Prostate gland (tissue), 2 donors: ENCODE measurements at regions not wholly inside any gene's neighbourhood (a gene's known extent, or its start where the extent isn't known, plus 50 kb on each side); places are given as distances from the start of the nearest gene placed in this dataset.

Experiments
- CTCF ChIP-seq, 4 experiments: fragments of 200-600 bp in 2 of 4; fragments of 450-650 bp in 2 of 4; sonication (generic) in 2 of 4; IDR thresholded peaks; 1 replicate in 3 of 4; 2 replicates in 1 of 4; pipeline ENCODE4 v1.5.1; 2016 to 2019; ENCODE audit warnings: antibody characterized with exemption in 4 of 4, mild to moderate bottlenecking in 2 of 4, moderate library complexity in 2 of 4
- POLR2A ChIP-seq: fragments of 450-650 bp; IDR thresholded peaks from one replicate; pipeline ENCODE4 v1.6.1; 2016; ENCODE audit warnings: antibody characterized with exemption, mild to moderate bottlenecking
- POLR2AphosphoS5 ChIP-seq: sonication (generic); formaldehyde crosslinking; IDR thresholded peaks from one replicate; pipeline ENCODE4 v1.6.1; 2017; ENCODE audit warnings: antibody characterized with exemption

- TF ChIP-seq POLR2AphosphoS5 (no peak), CTCF (IDR thresholded peaks at IDR 0.05) (no peak), POLR2A (no peak)
These were observed 334.0 kb upstream of the KCNMB2 start for GRCh38 chr3:178202194-178202593.
